HG03378 (cell line): ENCODE measurements at regions not wholly inside any gene's neighbourhood (a gene's known extent, or its start where the extent isn't known, plus 50 kb on each side); places are given as distances from the start of the nearest gene placed in this dataset.
A peak's percentile ranks its signal among the peaks of the same experiment; 100 is the strongest.

Experiments
- ATAC-seq: cut with Tn5 transposase; IDR thresholded peaks from one replicate; pipeline ENCODE4 v1.9.1; 2021; ENCODE audit warnings: mild to moderate bottlenecking, moderate library complexity; ENCODE audit not compliant: unreplicated experiment

DNA sequence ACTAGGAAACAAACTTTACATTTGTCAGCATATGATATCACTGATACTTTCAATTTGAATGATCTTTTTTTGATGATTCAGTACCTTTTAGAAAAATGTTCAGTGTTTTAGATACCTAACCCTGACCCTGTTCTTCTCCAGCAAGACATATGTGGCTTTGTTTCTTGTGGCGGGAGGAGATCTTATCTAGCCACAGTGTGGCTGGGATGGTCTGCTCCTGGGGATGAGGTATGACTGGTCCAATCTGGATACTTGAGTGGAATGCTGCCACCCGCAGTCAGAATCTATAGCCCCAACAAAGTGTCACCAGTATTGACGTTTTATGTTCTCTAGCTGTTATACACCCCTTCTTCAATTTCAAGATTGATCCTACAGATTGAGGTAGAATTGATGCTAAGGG is 439.0 kb upstream of the GOLIM4 start:
- no peak for ATAC-seq

DNA sequence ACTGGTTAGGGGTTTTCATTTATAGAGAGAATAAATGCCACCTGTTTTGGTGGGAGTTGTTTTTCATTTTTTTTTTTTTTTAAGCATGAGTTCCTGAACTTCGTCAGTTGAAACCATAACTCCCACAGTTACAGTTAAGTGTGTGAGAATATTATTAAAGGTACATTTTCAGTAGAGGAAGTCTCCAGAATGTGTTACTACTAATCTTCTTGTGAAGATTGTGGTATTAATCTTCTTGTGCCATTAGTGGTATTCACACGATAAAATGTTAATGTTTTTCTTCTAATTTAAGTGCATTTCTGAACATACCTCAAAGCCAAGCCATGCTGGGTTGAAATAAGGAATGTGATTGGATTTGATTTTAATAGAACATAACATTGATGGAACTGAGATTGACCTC is 437.9 kb upstream of the GOLIM4 start:
- ATAC-seq, result no peak

DNA sequence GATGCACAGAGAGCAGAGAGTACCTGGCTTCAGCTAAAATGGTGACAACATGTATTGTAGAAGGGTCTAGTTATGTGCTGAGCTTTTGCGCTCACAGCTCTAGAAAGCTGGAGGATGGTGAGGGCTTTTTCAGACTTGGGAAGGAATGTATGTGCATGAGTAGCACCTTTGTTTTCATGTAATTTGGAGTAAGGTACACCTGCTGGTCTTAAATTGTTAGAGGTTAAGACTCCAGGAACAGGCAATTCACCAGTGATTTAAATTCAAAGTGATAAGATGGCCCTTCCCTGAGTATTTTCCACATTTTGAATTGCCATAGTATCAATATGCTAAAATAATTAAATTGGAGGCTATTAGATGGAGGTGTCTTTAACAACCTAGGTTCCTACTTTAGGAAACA is 436.4 kb upstream of the GOLIM4 start:
- no peak for ATAC-seq

DNA sequence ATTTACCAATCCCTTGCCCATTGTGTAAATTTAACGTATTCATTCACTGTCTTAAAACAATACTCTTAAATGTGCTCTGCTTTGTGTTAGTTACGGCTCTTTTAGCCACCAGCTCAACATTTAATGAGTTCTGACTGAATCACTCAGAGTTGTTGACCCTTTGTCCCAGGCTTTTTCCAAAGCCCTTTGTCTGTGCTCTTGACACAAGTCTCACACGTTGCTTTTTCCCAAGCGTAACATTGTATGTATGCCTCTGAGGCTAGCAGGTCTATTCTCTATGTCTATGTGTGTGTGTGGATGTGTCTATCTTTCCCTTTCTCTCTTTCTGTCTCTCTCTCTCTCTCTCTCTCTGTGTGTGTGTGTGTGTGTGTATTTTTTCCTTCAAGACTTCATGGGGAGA is 435.4 kb upstream of the GOLIM4 start:
- ATAC-seq, result no peak

DNA sequence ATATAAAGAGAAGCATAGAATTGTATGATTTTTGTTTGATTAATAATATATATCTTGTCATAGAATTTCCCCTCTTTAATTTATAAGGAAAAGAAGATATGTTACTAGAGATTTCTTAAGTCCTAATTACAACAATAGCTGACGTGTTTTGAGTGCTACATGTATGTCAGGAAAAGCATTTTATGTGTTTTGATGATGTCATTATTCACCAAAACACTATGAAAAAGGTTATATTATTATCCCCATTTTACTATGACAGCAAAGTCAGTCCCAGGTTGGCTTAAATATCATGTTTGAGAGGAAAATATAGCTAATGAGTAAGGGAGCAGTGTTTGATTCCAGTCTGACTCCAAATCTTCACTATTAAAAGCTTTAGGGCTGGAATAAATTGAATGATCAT is 428.4 kb upstream of the GOLIM4 start:
- ATAC-seq, result no peak

DNA sequence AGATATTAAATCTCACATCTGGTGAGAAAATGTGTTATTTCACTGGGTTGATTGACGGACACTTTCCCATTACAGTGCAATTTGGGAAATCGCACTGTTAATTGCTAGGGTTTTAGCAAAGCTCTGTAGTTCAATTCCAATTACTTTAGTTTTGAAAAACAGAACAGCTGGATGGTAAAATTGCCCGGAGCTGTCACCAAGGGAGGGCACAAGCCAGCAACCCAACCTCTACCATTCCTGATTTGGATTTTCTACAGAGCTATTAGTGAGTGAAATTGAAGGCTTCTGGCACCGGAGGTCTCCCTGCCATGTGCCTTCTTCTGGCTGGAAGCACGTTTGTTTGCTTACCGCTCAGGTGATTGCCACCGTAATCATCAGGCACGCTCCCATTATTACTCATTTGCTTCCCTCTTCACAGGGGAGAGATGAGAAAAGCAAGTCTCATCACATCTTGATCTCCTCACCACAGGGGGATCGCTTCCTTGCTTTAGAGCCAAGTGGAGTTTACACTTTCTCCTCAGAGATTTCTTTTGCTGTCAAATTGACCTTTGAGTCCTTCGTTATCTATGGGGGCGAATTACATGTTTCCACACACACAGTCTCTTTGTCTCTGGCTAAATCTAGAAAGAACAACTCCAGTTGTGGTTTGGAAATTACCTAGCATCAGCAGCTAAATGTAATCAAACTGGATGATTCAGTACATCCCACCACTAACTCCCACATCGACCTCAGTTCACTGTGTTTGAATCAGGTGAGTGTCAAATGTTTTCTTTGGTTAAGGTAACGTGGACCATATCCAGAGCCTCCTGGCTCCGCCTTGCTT is 421.7 kb upstream of the GOLIM4 start:
- ATAC-seq, result peak; percentile 52

DNA sequence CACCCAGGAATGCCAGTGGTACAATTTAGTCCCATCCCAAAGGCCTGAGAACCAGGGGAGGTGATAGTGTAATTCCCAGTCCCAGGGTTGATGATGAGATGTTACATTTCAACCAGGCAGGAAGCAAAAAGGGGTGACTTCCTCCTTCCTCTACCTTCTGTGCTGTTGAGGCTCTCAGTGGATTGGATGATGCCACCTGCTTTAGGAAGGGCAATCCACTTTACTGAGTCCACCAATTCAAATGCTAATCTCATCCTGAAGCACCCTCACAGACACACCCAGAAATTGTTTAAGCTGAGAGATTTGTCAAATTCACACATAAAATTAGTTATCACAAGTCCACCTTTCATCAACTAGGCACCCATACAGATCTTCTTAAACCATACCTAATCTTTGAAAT is 418.5 kb upstream of the GOLIM4 start:
- no peak for ATAC-seq

DNA sequence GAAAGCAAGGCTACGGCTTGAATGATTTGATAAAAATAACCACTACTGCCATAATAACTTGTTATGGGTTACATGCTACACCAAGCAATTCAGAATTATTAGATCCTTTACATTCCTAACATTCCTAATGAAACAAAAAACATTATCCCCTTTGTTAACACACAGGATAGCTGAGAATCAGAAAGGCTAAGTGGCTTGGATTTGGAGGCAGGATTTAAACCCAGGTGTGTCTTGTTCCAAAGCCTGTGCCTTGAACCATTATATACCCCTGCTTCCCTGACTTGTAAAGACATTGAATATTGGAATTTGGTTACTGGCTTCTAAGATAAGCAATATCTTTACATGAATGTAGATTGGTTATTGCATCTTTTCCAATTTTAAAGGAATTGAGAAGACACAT is 417.1 kb upstream of the GOLIM4 start:
- ATAC-seq, result no peak

DNA sequence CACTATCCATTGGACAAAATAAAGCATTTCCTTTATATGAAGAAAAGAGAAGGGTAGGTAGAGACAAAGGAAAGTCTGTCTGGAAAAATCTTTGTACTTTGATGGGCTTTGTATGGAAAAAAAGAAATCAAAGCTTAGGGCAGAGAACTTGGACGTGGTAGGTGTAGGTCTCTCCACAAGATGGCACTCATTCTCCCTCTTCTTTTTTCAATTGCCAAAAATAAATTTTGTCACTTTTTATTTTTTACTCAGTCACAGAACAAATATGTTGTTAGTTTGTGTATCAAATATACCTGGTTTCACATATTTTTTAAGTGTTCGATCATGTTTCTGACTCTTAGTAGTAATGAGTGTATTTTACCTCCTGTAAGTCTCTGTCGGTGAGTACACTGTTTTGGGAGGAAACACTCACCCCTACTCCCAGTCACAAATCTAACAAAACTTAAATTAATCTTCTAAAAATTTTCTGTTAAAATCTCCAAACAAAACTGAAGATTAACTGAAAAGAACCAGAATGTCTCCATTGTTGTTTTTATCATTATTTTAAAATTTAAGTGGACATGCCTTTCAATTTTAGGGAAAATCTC is 415.8 kb upstream of the GOLIM4 start:
- ATAC-seq, result no peak

DNA sequence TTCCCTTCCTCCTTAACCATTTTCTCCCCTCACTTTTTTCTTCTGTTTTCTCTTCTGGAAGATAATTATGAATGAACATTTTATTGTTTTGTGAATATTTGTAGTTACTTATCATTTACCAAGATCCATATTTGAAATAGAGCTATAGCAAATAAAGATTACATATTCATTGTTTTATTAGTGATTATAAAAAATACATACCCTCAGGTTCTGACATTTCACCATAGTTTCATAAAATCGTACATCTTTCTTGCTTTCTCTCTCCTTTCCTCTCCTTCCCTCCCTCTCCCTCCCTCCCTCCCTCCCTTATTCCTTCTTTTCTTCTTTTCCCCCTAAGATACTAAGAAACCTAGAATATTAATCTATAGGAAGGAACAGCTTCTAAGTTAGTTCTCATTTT is 410.9 kb upstream of the GOLIM4 start:
- no peak for ATAC-seq

DNA sequence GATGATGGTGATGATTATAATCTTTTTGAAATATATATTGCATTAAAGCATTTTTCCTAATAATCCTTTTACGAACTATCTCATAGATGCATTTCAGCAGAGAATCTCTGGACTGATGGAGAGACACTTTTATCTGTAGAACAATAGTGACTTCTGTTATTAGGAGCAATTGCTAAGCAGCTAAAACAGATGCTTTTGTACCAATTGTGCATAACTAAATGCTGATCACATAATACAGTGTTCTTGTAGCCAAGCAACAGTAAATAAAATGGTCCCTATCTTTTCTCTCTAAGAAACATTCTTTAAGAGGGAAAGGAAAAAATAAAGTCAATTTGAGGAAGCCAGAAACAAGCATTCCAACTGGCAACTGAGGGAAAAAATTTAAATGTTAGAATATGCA is 405.8 kb upstream of the GOLIM4 start:
- no peak for ATAC-seq

DNA sequence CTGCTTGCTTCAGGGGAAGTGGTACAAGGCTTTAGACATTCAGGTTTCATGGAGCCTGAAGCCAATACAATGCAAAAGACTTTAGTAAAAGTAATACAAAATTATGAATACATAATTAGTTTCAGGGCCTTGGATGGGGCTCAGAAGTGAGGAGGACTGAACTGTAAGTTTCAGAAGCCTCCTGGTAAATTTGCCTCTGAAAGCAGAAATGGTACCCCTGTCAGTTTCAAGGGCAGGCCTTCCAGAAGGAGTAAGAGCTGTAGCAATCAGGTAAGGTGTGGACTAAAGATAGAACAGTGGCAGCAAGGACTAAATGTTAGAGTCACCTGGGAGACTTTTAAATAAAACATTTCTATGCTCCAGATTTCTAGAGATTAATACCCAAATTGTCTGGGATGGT is 402.5 kb upstream of the GOLIM4 start:
- no peak for ATAC-seq

DNA sequence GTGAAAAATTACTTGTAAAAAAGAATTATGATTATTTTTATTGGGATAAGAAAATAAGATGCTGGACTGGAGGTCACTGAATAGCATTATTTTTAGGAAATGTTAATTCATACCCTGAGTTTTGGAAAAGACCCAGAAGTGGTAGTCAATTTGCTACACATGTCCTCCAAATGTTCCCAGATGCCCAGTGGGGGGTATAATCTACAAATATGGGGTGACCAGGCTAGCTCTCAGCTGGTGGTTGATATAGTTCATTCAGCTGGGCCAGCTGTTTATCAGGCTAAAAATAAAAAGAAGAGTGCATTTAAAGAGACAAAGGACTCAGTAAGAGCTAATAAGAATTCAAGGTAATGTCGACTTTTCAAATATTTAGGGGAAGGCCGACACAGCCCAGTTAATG is 402.0 kb upstream of the GOLIM4 start:
- ATAC-seq, result no peak

DNA sequence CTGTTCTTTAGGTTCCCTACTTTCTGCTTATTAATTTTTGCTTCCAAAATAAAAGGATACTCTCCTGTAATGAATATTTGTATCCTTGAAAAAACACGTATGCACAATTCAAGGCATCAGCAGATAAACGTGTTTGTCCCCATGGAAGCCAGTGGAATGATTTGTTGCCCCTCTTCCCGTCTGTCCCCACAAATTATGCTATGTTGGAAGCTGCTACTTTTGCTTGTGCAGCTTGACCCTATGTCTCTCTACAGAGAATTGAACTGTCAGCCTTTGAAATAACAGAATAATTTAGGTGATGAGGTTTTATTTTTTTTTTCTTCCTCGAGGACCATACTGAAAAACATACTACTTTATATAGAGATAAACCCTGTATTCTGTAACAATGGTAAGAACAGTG is 401.5 kb upstream of the GOLIM4 start:
- ATAC-seq, result no peak

DNA sequence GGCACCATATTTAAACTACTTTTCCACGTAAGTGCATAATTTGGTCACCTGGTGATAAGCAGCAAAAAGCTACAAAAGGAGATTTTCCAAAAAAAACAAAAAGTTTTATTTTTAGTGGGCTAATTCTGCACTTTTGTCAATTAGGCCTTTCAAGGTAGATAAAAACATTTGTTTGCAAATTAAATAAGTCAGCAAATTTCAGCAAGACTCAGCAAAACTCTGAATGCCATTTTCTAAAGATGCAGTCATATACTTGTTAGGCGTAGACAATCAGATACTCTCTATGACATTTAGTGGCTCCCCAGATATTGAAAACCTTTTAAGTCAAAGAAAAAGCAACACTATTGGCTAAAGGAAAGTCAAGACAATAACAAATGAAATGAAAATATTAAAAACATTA is 400.2 kb upstream of the GOLIM4 start:
- ATAC-seq, result no peak

DNA sequence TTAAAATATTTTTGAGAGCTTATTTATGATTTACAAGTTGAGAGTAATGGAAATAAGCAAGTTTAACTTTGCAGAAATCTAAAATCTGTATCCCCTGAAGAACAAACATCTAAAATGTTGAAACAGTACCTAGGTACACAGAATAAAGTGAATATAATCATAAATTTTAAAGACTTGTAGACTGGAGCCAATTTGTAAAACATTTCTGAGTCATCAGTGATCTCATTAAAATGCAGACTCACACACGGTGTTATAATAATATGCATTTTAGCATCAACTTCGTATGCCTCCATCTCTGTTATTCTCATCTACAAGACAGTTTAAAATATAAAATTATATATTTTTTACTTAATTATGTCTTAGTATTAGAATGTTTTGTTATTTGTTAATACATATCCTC is 399.5 kb upstream of the GOLIM4 start:
- no peak for ATAC-seq

DNA sequence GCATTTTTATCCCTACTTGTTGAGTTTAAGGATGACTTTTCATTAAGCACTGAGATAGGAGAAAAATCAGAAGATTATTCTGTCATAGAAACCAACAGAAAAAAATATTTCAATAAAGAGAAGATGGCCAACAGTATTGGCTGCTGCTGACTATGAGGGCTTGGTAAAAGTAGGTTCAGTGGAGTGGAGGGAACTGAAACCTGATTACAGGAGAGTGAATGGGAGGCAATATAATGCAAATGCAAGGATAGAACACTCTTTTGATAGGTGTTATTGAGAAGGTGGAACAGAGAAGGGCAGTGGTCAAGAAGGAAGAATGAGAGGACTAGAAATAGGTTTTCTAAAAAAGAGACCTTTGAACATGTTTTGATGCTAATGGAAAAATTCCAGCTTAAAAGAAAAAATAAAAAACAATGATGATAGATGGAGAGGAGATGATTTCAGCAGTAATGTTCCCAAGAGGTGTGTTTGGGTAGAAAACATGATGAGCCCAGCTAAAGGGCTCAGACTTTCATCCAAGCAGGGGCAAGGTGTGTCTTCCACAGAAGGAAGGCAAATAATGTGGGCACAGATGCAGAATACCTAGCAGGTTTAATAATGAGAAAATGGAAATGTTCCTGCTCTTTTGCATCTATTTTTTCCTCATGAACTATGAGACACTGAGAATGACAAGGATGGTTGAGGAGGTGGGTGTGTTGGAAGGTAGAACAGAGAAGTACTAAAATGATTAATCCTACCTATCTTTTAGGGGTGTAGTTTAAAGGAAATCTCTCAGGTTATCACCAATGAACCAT is 397.9 kb upstream of the GOLIM4 start:
- ATAC-seq, result no peak

DNA sequence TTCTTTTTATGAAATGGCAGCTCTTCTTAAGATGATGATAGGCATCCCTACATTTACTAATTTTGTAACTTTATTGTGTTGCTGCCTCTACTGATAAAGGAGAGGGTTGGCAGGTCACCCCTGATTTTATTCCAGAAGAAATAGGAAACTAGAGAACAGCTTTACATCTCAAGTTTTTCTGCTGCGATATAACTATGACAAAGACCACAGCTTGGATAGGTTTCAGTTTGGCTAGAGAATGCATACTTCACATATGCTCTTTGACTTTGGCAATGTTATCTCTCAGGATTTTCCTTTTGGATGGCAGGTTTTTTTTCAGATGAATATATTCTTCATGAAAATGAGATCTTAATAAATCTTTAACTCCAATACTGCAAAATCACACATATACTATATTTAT is 395.3 kb upstream of the GOLIM4 start:
- no peak for ATAC-seq

DNA sequence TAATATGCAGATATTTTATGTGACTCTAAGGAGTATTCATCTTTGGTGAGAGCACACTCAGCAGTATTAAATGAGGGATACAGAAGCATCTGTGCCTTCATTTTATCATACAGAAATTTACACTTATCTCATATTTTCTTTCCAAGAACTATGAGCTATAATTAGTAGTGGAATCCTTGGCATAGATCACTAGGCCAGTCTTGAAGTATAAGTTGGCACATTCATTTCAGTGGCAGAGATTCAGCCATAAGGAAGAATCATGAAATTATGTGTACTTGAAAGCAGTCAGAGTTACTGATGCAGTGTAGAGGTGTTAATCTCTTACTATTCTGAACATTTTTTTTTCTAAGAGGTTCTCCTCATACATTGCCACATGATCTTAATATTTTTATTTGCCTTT is 393.6 kb upstream of the GOLIM4 start:
- no peak for ATAC-seq

DNA sequence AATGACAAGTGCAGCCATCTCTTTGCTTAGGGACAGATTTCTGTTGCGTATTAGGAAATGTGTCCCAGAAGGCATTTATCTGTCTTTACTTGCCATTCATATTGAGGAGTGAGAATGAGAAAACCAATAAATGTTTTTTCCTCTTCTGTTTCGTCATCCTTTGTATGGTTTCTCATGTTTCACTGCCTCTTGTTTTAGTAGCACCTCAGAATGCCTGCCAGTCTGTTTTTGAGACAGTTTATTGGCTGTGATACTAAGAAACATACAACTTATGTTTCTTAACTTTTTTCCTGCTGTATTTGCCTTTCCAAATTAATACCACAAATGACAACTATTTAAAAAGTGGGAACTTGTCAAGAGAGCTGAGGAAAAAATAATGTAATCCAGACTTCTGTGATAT is 390.2 kb upstream of the GOLIM4 start:
- no peak for ATAC-seq

DNA sequence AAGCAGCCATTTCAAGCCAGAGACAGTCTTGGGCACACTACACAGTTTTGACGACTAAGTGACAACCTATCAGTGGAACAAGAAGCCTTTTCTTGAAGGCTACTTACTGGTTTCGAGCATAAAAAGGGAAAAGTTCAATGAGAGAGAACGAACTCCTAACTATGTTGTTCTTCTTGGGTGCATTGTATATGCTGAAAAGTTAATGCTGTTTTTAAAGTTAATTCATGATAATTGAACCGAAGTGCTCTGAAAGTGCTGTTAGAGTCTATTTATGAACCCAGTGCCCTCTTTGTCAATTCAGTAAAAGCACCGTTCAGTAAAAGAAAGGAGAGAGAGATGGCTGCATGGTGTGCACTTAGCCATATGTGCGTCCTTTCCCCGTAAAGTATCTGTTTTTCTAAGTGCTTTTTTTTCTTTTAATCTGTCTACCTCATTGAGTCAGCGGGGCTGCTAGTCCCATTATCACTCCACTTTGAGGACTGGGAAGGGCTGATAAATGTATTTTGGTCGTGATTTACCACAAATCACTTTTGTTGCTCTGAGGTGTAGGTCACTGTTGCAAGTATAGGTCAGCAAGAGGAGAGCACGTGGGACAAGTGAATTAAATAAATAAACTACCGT is 380.7 kb upstream of the GOLIM4 start:
- no peak for ATAC-seq

DNA sequence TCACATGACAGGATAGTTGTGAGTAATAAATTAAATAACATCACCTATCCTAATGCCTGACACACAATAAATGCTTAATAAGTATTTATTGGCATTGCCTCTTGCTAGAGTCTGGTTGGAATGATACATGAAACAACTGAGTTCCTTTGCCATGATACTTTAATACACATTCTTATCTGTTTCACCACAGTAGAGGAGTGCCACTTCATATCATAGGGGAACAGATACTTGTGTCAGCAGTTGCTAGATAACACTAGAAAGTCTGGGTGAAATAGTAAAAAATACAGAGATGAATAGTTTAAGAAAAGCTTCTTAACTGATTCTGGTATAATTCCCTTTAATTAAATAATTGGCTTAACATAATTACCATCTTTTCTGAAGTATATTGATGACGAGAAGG is 380.0 kb upstream of the GOLIM4 start:
- no peak for ATAC-seq
